HG02588 (cell line): ENCODE measurements at regions not wholly inside any gene's neighbourhood (a gene's known extent, or its start where the extent isn't known, plus 50 kb on each side); places are given as distances from the start of the nearest gene placed in this dataset.
"Not testable (repeated sequence)": the region's sequence is repeated elsewhere in the genome, so short reads cannot be mapped to it uniquely, and the experiment has no call there.

Experiments
- ATAC-seq: cut with Tn5 transposase; IDR thresholded peaks from one replicate; pipeline ENCODE4 v1.9.1; 2021; ENCODE audit warnings: mild to moderate bottlenecking, moderate library complexity; ENCODE audit not compliant: unreplicated experiment

DNA sequence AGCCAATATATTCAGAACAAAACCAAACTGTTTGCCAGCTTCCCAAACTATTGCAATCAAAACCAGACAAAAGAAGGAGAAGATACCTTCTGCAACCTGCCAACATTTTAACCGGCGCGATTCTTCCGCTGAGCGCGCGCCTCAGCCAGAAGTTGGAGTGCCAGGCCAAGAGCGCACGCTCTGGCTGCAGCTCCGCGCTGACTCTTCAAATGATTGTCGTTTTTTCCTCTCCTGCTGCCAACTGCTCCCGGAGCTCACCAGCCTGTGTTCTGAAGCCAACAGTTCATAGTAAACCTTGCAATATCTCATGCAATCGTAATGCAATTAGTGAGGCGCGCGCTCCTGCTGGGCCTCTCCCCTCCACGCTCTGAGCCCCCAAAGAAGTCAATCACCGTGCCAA, 259.7 kb upstream of the MGMT start:
- ATAC-seq = no peak

- no peak for ATAC-seq
Observed at GRCh38 chr10:129210876-129211275, 256.2 kb upstream of the MGMT start.

DNA sequence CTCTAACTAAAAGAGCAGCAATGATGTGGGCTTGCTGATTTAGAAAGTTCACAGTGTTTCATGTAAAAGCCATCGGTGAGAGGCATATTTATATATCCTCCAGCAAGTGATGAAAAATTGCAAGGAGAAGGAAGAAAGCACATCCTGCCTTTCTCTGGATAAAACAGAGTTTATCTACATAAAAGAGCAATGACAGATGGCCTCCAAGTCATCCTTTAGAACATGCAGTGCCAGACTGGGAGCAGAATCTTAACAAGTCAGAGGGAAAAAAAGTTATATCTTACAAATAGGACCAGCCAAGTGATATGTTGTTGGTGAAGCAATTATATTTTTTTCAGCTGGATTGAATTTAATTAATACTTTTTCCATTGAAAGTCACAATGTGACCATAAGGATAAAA, 253.8 kb upstream of the MGMT start:
- ATAC-seq = no peak

GRCh38 chr10:129213996-129214395, 253.0 kb upstream of the MGMT start:
- not testable (repeated sequence) for ATAC-seq

DNA sequence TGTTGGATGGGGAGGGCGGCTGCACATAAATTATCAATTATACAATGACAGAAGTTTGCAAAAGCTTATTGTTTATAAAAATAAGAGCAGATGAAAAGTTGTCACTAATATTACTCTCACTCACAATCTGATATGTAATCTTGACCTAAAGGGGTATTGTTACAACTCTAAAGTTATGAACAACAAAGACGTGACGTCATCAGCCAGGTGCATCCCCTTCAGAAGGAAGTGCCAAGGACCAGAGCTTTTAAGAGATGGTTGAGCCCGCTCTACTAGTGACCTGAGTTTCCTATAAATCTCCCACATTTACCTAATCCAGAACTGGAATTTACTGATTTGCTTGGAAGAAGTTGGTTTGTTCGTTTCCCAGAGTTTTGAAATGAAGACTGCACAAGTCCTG, 247.7 kb upstream of the MGMT start:
- no peak for ATAC-seq

GRCh38 chr10:129222436-129222835, 244.6 kb upstream of the MGMT start:
- ATAC-seq = no peak

DNA sequence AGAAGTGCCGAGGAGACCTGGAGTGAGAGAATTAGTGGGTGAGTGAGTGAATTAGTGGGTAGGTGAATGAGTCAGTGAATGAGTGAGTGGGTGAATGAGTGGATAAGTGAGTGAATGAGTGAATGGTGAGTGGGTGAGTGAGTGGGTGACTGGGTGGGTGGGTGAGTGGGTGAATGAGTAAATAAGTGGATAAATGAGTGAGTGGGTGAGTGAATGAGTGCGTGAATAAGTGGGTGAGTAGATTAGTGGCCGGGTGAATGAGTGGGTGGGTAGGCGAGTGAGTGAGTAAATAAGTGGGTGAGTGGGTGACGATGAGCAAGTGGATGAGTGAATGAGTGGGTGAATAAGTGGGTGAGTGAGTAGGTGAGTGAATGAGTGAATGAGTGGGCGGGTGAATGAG, 243.7 kb upstream of the MGMT start:
- ATAC-seq = no peak

DNA sequence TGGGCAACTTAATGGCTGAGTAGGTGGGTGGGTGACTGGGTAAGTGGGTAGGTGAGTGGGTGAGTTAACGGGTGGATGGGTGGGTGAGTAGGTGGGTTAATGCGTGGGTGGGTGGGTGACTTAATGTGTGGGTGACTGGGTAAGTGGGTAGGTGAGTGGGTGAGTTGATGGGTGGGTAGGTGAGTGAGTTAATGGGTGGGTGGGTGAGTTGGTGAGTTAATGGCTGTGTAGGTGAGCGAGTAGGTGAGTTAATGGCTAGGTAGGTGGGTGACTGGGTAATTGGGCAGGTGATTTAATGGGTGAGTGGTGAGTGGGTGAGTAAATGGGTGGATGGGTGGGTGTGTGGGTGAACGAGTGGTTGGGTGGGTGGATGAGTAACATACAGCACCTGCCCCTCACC, 243.0 kb upstream of the MGMT start:
- ATAC-seq = no peak

GRCh38 chr10:129231821-129232220, 235.2 kb upstream of the MGMT start:
- no peak for ATAC-seq

DNA sequence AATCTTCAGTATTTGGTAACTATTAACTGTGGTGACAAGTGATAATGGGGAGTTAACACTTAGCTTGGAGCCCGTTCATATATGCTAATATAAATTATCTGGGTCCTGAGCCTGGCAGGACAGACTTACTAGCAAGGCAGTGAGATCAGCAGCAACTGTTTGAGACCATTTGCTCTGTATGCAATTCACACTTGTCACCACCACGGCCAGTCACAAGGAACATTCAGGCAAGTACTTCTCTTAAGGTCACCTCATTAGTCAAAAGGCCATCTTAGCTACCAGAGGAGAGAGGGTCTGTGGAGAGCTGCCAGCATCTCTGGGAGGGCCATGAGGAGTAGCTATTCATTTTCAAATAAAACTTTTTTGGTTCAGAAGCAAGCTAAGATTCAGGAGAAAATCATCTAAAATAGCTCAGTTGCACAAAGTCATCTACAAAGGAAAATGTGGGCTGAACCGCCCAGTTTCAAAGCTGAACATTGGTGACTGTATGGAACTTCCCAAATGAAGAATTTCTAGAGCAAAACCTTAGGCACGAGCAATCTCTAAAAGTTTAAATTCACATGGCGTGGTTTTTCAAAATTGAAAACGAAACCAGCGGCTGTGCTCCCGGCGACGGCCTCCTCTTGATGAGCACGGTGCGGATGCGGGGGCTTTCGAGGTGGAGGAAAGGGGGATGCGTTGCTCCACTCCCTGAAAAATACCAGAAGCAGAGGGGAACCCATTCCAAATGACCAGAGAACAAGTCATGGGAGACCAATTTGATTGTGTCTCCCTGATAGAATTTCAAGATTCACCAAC, 233.5 kb upstream of the MGMT start:
- ATAC-seq = no peak

- ATAC-seq = no peak
Observed at GRCh38 chr10:129236274-129236691, 230.8 kb upstream of the MGMT start.

DNA sequence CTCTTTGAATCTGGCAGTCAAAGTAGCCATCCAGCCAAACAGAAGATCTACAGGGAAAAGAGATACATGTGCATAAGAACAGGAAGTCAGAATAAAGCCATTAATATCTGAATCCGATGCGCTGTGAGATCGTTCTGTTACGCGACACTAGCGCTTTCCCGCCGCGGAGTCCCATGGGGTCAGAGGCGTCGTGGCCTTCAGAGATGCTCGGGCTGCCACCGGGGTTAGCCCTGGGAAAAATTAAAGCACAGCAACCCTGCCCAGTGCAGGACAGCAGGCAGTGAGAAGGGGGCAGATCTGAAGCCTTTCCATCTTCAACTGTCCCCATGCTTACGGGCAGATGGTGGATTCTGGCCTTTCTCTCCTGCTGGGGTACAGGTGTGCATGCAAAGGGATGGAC, 225.6 kb upstream of the MGMT start:
- ATAC-seq = no peak

GRCh38 chr10:129244298-129244697, 222.7 kb upstream of the MGMT start:
- no peak for ATAC-seq

GRCh38 chr10:129244757-129245156, 222.3 kb upstream of the MGMT start:
- no peak for ATAC-seq

- ATAC-seq = no peak
Observed at GRCh38 chr10:129253161-129253864, 213.7 kb upstream of the MGMT start.

DNA sequence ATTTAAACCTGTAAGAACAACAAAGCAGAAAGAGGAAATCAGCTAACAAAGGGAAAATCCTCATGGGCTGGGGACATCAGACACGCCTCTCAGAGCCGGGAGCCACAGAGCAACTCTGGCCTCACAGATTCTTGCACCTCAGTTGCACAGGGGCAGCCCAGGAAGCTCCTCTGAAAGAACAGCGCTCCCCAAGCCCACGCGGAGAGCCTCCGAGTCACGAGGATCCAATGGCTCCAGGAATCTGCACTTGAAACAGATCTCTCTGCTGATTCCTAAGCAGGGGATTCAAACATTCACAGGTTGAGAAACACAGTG, 213.2 kb upstream of the MGMT start:
- no peak for ATAC-seq

DNA sequence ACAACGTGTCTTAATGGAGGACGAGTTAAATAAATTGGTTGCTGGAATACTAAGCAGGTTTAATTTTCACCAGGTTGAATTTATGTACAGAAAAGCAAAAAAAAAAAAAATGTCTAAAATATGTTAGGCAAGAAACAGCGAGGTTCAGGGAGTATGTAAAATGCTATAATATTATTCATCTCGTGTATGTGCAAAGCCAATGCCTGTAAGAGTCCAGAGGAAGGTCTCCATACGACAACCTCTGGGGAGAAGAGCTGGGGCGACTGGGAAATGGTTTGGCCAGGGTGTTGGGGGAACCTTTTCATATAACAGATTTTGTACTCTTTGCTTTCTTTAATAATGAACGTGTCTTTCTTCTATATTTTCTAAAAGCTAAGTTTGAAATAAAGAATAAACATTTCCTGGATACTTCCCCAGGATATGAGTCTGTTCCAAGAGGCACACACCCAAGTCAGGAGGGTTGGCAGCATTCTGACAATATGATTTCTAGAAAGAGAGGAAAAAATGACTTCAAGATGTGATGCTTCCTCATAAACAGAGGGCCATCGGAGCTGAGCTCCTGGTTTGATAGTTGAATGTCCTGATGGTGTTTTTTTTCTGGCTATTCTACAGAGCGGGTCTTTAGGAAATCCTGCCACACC, 208.6 kb upstream of the MGMT start:
- ATAC-seq = no peak

GRCh38 chr10:129259128-129259815, 207.8 kb upstream of the MGMT start:
- ATAC-seq = no peak

DNA sequence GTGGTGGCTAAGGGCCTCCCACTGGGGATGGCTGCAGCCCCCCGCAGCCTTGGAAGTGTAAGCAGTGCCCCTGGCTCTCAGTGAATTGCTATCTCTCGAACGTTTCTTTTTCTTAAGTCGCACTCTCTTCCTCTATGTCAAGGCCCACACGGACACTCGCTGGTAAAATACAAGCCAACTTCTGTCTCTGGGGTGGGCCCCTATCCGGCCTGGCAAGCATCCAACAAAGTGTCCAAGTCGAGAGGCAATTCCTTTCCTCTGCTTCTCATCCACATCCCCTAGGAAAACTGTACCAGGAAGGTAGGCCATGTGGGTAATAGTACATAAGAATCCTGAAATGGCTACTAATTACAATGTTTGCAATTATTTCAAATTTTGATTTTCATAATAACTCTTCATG, 194.9 kb upstream of the MGMT start:
- no peak for ATAC-seq

GRCh38 chr10:129272866-129273650, 194.0 kb upstream of the MGMT start:
- no peak for ATAC-seq

DNA sequence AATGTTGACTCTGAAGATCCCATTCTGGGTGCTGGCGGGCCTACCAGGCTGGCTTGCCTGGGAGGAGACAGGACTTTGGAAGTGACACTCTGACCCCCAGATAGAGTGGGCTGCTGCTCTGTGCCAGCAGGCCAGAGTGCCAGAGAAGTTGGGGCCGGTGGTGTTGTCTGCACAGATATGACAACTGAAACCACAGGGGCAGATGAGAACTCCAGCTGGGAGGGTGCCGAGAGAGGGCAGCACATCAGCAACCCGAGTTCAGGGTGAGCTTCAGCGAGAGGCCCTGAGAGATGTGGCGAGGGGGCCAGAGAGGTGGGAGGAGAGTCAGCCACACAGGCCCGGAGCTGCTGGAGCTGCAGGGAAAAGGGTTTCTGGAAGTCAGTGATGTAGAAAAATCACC, 193.2 kb upstream of the MGMT start:
- ATAC-seq = no peak
